ENCODE measurements at regions not wholly inside any gene's neighbourhood (a gene's known extent, or its start where the extent isn't known, plus 50 kb on each side); places are given as distances from the start of the nearest gene placed in this dataset.

DNA sequence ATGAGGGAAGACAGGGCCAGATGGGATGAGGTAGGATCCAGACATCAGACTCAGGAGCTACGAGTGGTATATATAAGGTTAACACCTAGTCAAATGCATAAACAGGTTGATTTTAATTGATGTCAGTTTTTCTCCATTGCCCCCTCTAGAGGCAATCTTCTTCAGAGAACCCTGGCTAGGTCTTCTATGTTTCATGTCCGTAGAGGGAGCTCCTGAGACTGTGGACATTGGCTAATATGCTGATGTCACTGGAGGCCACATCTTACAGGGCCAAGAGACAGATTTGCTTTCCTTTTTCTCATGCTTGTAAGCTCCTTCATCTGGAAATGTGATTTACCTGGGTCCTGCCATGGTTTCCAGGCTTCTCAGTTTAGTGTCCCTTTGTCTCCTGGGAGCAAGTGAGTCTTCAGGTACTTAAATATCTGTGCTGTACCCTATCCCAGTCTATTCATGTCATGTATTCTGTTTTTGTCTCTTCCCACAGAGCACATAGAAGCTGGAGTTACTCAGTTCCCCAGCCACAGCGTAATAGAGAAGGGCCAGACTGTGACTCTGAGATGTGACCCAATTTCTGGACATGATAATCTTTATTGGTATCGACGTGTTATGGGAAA is 161.6 kb upstream of the PRSS1 start:
- TF ChIP-seq POLR2AphosphoS5 (IDR thresholded peaks at IDR 0.05) (no peak), POLR2A (IDR thresholded peaks at IDR 0.05) (no peak)
- TF ChIP-seq, protein P1, sequence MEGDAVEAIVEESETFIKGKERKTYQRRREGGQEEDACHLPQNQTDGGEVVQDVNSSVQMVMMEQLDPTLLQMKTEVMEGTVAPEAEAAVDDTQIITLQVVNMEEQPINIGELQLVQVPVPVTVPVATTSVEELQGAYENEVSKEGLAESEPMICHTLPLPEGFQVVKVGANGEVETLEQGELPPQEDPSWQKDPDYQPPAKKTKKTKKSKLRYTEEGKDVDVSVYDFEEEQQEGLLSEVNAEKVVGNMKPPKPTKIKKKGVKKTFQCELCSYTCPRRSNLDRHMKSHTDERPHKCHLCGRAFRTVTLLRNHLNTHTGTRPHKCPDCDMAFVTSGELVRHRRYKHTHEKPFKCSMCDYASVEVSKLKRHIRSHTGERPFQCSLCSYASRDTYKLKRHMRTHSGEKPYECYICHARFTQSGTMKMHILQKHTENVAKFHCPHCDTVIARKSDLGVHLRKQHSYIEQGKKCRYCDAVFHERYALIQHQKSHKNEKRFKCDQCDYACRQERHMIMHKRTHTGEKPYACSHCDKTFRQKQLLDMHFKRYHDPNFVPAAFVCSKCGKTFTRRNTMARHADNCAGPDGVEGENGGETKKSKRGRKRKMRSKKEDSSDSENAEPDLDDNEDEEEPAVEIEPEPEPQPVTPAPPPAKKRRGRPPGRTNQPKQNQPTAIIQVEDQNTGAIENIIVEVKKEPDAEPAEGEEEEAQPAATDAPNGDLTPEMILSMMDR (IDR thresholded peaks at IDR 0.05), result peak in 1 of 4 experiments; percentile 30
